HG02870 (cell line): ENCODE measurements at regions not wholly inside any gene's neighbourhood (a gene's known extent, or its start where the extent isn't known, plus 50 kb on each side); places are given as distances from the start of the nearest gene placed in this dataset.
A peak's percentile ranks its signal among the peaks of the same experiment; 100 is the strongest.

Experiments
- ATAC-seq: cut with Tn5 transposase; IDR thresholded peaks from one replicate; pipeline ENCODE4 v1.9.1; 2021; ENCODE audit warnings: mild to moderate bottlenecking, moderate library complexity; ENCODE audit not compliant: unreplicated experiment

GRCh38 chr11:128367573-128367972, 219.8 kb downstream of the ETS1 start:
- ATAC-seq = peak; percentile 66

GRCh38 chr11:128365044-128365443, 222.3 kb downstream of the ETS1 start:
- ATAC-seq = no peak

- ATAC-seq = no peak
Measured at GRCh38 chr11:128361451-128362020, 225.8 kb downstream of the ETS1 start.

- ATAC-seq = no peak
Measured at GRCh38 chr11:128359515-128359914, 227.8 kb downstream of the ETS1 start.

DNA sequence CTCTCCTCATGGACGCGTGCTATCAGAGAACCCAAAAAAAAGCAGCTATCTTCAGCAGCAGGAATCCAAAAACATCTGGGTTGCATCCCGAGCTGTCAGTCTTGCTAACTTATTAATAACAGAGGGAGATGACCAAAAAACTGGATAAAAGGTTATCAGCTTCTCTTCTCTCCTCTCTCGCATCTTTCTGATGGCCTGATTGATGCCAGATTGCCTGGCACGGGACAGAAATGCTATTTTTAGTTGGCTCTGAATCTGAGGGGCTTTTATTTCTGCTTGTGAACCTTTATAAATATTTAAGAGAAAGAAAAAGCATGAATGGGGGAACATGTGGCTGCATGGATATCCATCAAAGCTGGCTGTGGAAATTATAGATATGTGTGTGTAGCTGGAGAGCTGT, 230.3 kb downstream of the ETS1 start:
- ATAC-seq = no peak

- ATAC-seq = no peak
Measured at GRCh38 chr11:128355558-128355957, 231.8 kb downstream of the ETS1 start.

GRCh38 chr11:128354476-128354875, 232.9 kb downstream of the ETS1 start:
- no peak for ATAC-seq

- no peak for ATAC-seq
Measured at GRCh38 chr11:128351168-128351567, 236.2 kb downstream of the ETS1 start.

DNA sequence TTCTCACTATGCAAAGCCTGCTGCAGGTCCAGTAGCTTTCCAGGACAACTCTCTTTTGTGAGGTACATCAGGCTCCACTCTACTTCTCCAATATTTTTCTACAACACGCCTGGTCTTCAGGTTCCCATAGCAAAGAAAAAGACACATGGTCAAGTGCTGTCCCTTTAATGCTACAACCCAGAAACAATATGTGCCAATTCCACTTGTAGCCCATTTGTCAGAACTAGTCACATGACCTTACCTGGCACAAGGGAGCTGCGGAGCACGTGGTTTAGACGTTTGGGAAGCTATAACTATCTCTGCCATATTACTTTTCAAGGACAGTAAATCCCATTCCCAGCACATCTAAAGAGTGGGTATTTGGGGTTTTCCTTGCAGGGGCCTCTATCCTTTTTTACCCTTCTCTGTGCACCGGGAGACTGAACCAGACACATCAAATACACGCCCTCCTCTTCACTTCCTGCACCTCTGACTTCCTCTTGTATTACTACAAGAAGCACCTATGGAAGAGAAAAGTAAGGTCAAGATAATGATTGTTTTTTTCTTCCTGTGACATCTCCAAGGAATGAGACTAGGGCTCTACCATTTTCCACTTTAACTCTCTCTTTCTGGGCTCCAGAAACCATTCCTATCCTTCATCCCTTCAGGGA, 237.6 kb downstream of the ETS1 start:
- no peak for ATAC-seq

DNA sequence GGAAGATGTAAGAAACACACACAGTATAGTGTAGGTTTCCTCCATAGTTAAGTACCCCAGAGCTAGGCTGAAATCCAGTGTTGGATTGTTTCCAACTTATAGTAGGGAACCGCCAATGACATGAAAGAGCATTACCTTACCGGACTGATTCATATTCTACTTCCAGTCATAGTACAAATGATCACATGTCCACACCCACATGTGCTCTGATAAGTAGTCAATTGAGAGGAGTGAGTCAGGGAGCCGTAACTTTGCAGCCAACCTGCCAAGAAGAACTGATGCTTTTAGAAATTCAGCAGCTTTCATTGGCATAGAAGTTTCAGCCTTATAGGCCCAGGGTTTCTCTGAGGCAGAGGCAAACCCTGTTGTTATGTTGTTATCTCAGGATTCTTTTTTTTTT, 240.6 kb downstream of the ETS1 start:
- no peak for ATAC-seq

GRCh38 chr11:128345316-128345715, 242.0 kb downstream of the ETS1 start:
- ATAC-seq = no peak

GRCh38 chr11:128343870-128344269, 243.5 kb downstream of the ETS1 start:
- ATAC-seq = no peak

DNA sequence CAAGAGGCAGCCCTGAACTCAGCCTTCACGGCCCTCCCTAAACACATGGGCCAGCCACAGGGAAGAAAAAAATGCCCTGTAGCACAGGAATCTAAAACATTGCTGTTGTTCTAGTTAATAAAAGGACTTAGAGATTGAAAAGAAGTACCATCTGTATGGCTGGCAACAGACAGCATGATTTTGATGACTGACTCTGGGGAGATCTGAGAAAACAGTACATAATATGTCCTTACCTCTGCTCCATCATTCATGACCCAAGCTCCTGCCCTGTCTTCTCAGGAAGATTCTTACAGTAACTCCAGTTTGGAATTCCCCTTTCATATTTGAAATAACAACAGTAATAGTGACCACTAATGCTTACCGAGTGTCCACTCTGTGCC, 244.2 kb downstream of the ETS1 start:
- peak; percentile 17 for ATAC-seq

DNA sequence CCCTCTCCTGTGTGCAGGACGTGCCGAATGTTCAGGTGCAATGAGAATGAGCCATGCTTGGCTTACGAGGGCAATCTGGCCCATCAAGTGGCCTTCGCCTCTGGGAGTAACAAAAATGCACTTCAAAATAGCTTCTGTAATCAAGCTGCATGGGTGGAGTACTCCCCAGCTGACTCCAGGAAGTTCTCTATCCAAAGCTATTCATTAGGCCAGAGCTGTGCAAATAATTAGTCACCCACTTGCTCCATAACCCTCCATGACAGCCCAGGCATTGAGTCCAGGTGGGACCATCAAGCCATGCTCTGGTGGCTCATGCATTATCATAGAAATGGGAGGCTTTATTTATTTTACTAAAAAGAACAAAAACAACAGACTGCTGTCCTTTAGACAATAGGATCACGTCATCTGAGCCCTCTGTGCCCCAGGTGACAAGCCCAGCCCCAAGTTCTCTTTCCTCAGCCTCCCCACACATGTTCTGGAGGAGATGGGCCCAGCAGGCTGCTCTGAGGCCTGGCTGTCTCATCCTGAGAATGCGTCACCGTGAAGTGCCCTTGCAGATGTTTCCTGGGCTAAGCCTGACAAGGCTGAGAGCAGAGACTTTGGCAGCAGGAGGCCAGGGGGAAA, 244.7 kb downstream of the ETS1 start:
- peak; percentile 90 for ATAC-seq

DNA sequence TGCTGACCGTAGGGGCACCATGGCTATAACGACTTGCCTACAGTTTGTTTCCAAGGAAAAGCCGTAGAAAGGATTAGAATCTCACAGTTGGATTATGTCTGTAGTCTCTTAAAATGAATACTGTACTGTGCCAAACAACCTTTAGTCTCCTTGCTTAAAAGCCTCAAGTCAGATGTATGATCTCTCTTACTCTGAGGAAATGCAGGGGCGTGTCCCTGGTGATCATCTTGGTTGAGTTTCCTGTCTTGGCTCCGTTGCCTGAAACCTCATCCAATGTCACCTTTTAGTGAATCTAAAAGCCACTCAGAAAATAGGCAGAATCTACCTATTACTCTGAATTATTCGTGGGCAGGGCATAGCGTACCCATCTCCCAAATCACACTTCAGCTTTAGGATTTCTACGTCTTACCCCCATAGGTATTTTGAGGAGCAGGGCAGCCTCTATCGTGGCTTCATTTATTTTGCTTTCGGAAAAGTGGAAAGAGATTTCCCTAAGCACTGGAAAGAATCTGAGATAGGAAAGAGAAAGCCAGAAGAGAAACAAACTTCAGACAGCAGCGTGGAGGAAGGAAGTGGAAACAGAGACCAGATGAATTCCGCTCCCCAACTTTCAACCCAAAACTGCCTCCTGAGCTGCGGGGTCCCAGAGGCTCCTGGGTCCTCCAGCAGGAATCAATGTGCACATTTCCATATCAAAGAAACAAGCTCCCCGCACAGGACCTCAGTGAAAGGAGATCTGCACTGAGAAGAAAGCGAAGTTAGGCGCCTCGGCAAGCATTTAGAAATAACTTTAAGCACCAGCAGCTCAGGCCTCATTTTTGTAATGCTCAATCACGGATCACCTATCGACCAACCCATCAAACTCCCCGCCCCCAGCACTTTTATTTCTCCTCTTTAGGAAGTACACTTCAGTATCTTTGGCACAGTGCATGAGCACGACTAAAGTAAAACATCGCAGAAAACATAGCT, 245.8 kb downstream of the ETS1 start:
- ATAC-seq = no peak

GRCh38 chr11:128339792-128340191, 247.6 kb downstream of the ETS1 start:
- no peak for ATAC-seq

DNA sequence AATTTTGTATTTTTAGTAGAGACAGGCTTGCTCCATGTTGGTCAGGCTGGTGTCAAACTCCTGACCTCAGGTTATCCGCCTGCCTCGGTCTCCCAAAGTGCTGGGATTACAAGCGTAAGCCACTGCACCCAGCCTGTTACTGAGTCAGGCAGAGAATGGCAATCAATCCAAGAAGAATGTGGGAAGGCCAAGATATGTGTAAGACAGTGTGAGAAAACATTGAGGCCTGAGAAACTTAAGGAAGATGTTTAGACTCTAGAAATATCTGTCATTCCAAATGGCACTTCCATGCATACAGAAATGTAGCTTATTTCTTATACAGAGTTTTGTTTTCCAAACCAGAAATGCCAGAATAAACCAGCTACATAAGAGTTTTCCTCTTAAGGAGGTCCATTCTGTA, 248.5 kb downstream of the ETS1 start:
- no peak for ATAC-seq

DNA sequence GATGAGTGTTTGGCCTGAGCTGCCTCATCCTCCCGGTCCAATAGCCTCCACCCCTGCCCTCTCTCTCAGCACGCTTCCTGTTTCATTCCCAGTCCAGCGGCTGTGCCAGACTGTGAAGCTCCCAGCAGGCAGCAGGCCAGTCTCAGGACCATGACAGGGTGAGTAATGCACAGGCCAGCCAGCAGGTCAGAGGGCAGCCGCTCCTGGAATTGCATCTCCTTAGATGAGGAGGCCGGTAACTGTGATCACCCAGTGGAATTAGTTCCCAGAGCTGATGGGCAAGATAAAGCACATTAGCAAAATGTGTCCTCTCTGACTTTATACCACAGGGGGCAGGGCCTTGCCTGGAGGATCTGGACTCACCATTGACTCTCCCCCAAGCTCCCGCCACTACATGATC, 251.2 kb downstream of the ETS1 start:
- ATAC-seq = no peak

DNA sequence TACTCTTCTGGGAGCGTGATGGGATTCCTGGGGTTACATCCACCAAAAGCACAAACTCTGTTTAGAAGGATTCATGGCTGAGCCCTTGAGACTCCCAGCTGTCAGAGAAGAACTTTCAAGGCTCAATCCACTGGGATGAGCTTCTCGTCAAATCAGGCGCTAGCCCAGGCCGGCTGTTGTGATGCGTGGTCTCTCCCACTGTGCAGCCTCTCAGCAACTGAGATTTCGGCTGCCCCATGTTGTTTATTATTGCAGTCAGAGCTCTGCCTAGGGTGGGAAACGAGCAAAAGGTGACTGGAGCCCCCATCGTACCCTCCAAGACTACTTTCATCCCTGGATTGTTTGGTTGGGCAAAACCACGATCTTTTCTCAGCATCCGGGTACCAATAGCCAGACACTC, 251.6 kb downstream of the ETS1 start:
- no peak for ATAC-seq

- no peak for ATAC-seq
Measured at GRCh38 chr11:128334311-128335044, 252.9 kb downstream of the ETS1 start.

DNA sequence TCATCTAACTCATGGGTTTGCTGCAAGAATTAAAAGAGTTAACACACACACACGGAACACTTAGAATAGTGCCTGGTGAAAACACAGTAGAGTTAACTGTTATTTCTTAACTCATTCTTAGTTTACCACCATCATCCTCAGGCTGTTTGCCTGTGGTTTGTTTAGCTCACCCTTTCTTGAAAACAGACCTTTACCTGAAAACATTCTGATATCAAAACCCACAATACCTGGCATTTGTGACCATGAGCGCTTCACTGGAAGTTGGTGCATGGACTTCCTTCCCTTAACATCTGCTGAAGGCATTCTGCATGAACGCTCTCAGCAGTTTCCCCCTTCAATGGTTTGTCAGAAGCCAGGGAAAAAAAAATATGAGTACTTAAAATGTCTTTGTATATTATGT, 256.0 kb downstream of the ETS1 start:
- no peak for ATAC-seq
